Caki2 (cell line): ENCODE measurements at regions not wholly inside any gene's neighbourhood (a gene's known extent, or its start where the extent isn't known, plus 50 kb on each side); places are given as distances from the start of the nearest gene placed in this dataset.

ENCODE experiments used
- DNase-seq: peaks from one replicate; pipeline ENCODE4 v3.0.0-alpha.2; 2015; ENCODE audit warnings: low read depth
- in situ Hi-C: cut with HindIII; loops from 2 replicates; pipeline ENCODE4 v1.10.0; 2016; ENCODE audit warnings: low sequenced_read_pairs, low pct_unique_long_range_greater_than_20kb, mixed read lengths

- in situ Hi-C loops: no loop called here
- no peak for DNase-seq
Observed at GRCh38 chr1:34270181-34270580, 93.5 kb downstream of the C1orf94 start.

- no peak for DNase-seq
- in situ Hi-C loops: no loop called here
Observed at GRCh38 chr1:34272152-34272551, 95.4 kb downstream of the C1orf94 start.

GRCh38 chr1:34275150-34275549 lies 98.4 kb downstream of the C1orf94 start:
- in situ Hi-C loops: no loop called here
- no peak for DNase-seq

- in situ Hi-C loops: no loop called here
- DNase-seq: no peak
Observed at GRCh38 chr1:34276606-34277005, 99.9 kb downstream of the C1orf94 start.

GRCh38 chr1:34277150-34277549 lies 100.4 kb downstream of the C1orf94 start:
- in situ Hi-C loops: no loop called here
- no peak for DNase-seq

GRCh38 chr1:34278211-34278610 lies 101.5 kb downstream of the C1orf94 start:
- in situ Hi-C loops: no loop called here
- no peak for DNase-seq

GRCh38 chr1:34279971-34280370 lies 103.3 kb downstream of the C1orf94 start:
- in situ Hi-C loops: no loop called here
- no peak for DNase-seq

GRCh38 chr1:34280509-34280908 lies 103.8 kb downstream of the C1orf94 start:
- in situ Hi-C loops: no loop called here

GRCh38 chr1:34283142-34283541 lies 106.4 kb downstream of the C1orf94 start:
- no peak for DNase-seq
- in situ Hi-C loops: no loop called here

More at GRCh38 chr1:34280509-34280908, 103.8 kb downstream of the C1orf94 start:
- no peak for DNase-seq

GRCh38 chr1:34286511-34286910 lies 109.8 kb downstream of the C1orf94 start:
- DNase-seq: no peak
- in situ Hi-C loops: no loop called here

- in situ Hi-C loops: no loop called here
- DNase-seq: no peak
Observed at GRCh38 chr1:34290831-34291230, 114.1 kb downstream of the C1orf94 start.

- no peak for DNase-seq
- in situ Hi-C loops: no loop called here
Observed at GRCh38 chr1:34292472-34292871, 115.8 kb downstream of the C1orf94 start.

- no peak for DNase-seq
- in situ Hi-C loops: no loop called here
Observed at GRCh38 chr1:34296059-34296458, 119.4 kb downstream of the C1orf94 start.

GRCh38 chr1:34302798-34303197 lies 126.1 kb downstream of the C1orf94 start:
- no peak for DNase-seq
- in situ Hi-C loops: no loop called here

GRCh38 chr1:34303218-34303617 lies 126.5 kb downstream of the C1orf94 start:
- in situ Hi-C loops: no loop called here
- DNase-seq: no peak

GRCh38 chr1:34306568-34306967 lies 129.9 kb downstream of the C1orf94 start:
- in situ Hi-C loops: no loop called here
- DNase-seq: no peak

- in situ Hi-C loops: no loop called here
- no peak for DNase-seq
Observed at GRCh38 chr1:34312359-34312758, 135.7 kb downstream of the C1orf94 start.

GRCh38 chr1:34315974-34316373 lies 139.3 kb downstream of the C1orf94 start:
- in situ Hi-C loops: no loop called here
- DNase-seq: no peak

GRCh38 chr1:34316773-34317172 lies 140.1 kb downstream of the C1orf94 start:
- no peak for DNase-seq
- in situ Hi-C loops: no loop called here

GRCh38 chr1:34319218-34319617 lies 142.5 kb downstream of the C1orf94 start:
- DNase-seq: no peak
- in situ Hi-C loops: no loop called here

- in situ Hi-C loops: no loop called here
Observed at GRCh38 chr1:34320053-34320669, 143.5 kb downstream of the C1orf94 start.

More at GRCh38 chr1:34320053-34320669, 143.5 kb downstream of the C1orf94 start:
- DNase-seq: no peak
